HG03460 (cell line): ENCODE measurements at regions not wholly inside any gene's neighbourhood (a gene's known extent, or its start where the extent isn't known, plus 50 kb on each side); places are given as distances from the start of the nearest gene placed in this dataset.

Experiments used
- ATAC-seq: cut with Tn5 transposase; IDR thresholded peaks from one replicate; pipeline ENCODE4 v1.9.1; 2021; ENCODE audit not compliant: unreplicated experiment

- no peak for ATAC-seq
Measured at GRCh38 chr15:39171944-39172368, 408.9 kb upstream of the THBS1 start.

GRCh38 chr15:39172380-39173281 lies 408.2 kb upstream of the THBS1 start:
- no peak for ATAC-seq

- no peak for ATAC-seq
Measured at GRCh38 chr15:39173426-39173825, 407.5 kb upstream of the THBS1 start.

GRCh38 chr15:39174332-39174731 lies 406.5 kb upstream of the THBS1 start:
- peak; percentile 74 for ATAC-seq

- no peak for ATAC-seq
Measured at GRCh38 chr15:39176030-39176429, 404.8 kb upstream of the THBS1 start.

- ATAC-seq = no peak
Measured at GRCh38 chr15:39177561-39177960, 403.3 kb upstream of the THBS1 start.

GRCh38 chr15:39180030-39180429 lies 400.8 kb upstream of the THBS1 start:
- ATAC-seq = no peak

- no peak for ATAC-seq
Measured at GRCh38 chr15:39180483-39180933, 400.4 kb upstream of the THBS1 start.

- ATAC-seq = no peak
Measured at GRCh38 chr15:39181056-39181747, 399.7 kb upstream of the THBS1 start.

- ATAC-seq = no peak
Measured at GRCh38 chr15:39181940-39182339, 398.9 kb upstream of the THBS1 start.

GRCh38 chr15:39183164-39183881 lies 397.6 kb upstream of the THBS1 start:
- no peak for ATAC-seq

GRCh38 chr15:39184701-39185390 lies 396.0 kb upstream of the THBS1 start:
- ATAC-seq = no peak

- ATAC-seq = no peak
Measured at GRCh38 chr15:39188314-39188713, 392.6 kb upstream of the THBS1 start.

- no peak for ATAC-seq
Measured at GRCh38 chr15:39188930-39189329, 391.9 kb upstream of the THBS1 start.

- ATAC-seq = no peak
Measured at GRCh38 chr15:39191871-39192291, 389.0 kb upstream of the THBS1 start.

GRCh38 chr15:39192351-39192750 lies 388.5 kb upstream of the THBS1 start:
- no peak for ATAC-seq

- no peak for ATAC-seq
Measured at GRCh38 chr15:39192979-39193560, 387.8 kb upstream of the THBS1 start.

- no peak for ATAC-seq
Measured at GRCh38 chr15:39193611-39194010, 387.3 kb upstream of the THBS1 start.

GRCh38 chr15:39194106-39194830 lies 386.6 kb upstream of the THBS1 start:
- no peak for ATAC-seq

GRCh38 chr15:39195961-39196486 lies 384.9 kb upstream of the THBS1 start:
- ATAC-seq = no peak
